C1 segment of cervical spinal cord (tissue), 14 donors: ENCODE measurements at regions not wholly inside any gene's neighbourhood (a gene's known extent, or its start where the extent isn't known, plus 50 kb on each side); places are given as distances from the start of the nearest gene placed in this dataset.

Source experiments
- DNase-seq, 14 donors: peaks; one replicate each; lab custom pipeline; 2025; lab: John Stamatoyannopoulos, UW

- peak in 6 of 14 donors; percentile 9 to 75 (median 32) for DNase-seq
These were observed 199.5 kb upstream of the PLEKHG7 start for GRCh38 chr12:92503029-92503931.

DNA sequence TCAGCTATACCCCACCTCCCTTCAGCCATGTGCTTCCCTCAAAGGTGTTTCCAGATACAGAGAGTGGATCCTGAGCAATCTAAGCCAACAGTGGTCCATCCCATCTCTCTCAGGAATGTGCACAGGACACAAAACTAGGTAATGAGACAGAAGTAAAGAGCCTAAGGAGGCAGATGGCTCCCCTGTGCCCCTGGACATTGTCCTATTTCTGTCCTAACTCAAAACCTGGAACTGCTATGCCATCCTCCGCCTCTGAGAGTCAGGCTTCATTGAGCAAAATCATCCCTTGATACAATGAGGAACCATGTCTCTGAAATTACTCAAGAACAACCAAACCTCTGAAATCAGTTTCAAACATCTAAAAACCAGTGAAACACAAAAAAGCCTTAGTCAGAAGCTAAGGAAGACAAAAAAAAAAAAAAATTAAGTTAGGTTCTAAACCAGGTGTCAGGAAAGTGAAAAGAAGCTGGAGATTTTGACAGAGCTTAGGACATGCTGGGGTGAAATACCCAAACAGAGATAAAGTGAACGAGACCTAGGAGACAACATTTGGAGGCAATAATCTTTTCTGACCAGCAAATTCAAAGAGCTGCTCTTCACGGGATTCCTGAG, 200.3 kb upstream of the PLEKHG7 start:
- DNase-seq = peak in 3 of 14 donors; percentile 2 to 66 (median 6)

- DNase-seq = no peak
These were observed 206.0 kb upstream of the PLEKHG7 start for GRCh38 chr12:92496790-92497189.

GRCh38 chr12:92495108-92495507, 207.7 kb upstream of the PLEKHG7 start:
- no peak for DNase-seq

GRCh38 chr12:92493816-92494215, 209.0 kb upstream of the PLEKHG7 start:
- no peak for DNase-seq

- no peak for DNase-seq
These were observed 209.8 kb upstream of the PLEKHG7 start for GRCh38 chr12:92492995-92493394.

GRCh38 chr12:92492291-92492690, 210.5 kb upstream of the PLEKHG7 start:
- DNase-seq = no peak

- no peak for DNase-seq
These were observed 213.0 kb upstream of the PLEKHG7 start for GRCh38 chr12:92489781-92490180.

GRCh38 chr12:92488735-92489134, 214.1 kb upstream of the PLEKHG7 start:
- no peak for DNase-seq

GRCh38 chr12:92487138-92487485, 215.7 kb upstream of the PLEKHG7 start:
- no peak for DNase-seq

GRCh38 chr12:92486443-92487137, 216.2 kb upstream of the PLEKHG7 start:
- no peak for DNase-seq

GRCh38 chr12:92485351-92486348, 217.1 kb upstream of the PLEKHG7 start:
- DNase-seq = no peak

GRCh38 chr12:92482599-92482998, 220.2 kb upstream of the PLEKHG7 start:
- peak in 2 of 14 donors; percentile 3 to 7 for DNase-seq

GRCh38 chr12:92481066-92481465, 221.7 kb upstream of the PLEKHG7 start:
- DNase-seq = no peak

DNA sequence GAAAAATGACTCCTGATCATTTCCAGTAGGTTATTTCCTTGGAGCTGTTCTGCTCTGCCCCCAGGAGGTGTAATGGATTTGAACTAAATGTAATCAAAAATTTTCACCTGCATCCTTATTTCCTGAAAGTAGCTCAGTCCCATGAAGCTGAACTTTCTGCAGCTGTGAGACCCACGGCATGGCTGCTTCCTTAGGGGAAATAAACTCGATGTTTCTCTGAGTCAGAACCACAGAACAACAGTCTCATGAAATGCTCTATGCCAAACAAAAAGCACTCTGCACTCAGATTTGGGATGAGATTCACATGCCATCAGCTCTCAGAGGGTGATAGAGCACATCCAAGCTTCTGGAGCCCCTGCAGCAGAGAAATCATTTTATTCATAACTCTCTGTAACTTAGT, 224.1 kb upstream of the PLEKHG7 start:
- DNase-seq = no peak

DNA sequence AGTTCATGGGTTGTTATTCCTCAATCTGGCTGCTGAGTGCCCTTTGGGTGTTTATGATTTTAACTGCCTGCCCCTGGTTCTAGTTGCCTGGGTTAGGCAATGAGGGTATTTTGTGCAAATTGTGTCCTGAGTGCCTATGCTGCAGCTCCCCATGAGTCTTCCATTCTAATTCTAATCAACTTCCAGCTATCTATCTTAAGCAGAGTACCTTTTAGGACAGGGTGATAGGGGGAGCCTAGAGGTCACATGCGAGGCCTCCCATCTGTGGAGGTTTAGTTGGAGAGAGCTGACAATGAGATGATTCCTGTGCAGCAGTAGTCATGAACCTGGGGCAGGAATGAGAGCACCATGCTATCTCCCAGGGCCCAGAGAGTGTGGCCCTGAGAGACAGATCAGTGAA, 225.9 kb upstream of the PLEKHG7 start:
- DNase-seq = no peak

- no peak for DNase-seq
These were observed 229.2 kb upstream of the PLEKHG7 start for GRCh38 chr12:92473564-92473963.

- no peak for DNase-seq
These were observed 230.6 kb upstream of the PLEKHG7 start for GRCh38 chr12:92472201-92472600.

DNA sequence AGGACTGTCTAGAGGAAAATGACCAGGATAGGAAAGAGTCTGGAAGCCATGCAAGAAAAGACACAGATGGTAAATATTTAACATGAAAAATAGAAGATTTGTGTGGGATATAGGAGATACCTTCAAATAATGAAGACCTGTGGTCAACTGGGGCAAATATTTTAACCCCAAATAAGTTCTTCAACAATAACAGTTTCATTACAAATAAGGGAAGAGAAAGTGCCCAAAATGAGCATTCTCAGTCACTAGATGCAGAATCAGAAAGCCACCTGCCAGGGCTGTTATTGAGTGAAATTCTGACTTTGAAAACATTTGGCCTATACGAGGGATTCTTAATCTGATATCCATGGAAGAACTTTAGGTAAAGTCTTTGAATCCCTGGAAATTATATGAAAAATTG, 231.2 kb upstream of the PLEKHG7 start:
- no peak for DNase-seq

GRCh38 chr12:92470608-92471021, 232.2 kb upstream of the PLEKHG7 start:
- DNase-seq = no peak

DNA sequence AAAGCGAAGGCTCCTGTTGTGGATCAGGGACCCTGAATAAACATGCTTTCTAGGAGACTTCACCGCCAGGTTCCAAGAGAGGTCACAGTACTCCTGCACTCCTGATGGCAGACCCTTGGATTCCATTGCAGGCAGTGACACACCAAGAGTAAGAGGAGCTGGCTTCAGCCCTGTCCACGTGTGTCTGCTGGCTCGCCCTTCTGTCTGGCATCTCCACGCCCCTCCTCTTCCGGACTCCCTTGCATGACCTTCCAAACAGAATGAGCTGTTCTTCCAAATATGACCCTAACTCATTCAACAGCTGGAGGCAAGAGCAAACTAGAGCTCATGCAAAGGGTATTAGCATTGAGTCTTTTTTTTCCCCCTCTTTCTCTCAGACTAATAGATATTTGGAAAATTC, 233.0 kb upstream of the PLEKHG7 start:
- no peak for DNase-seq
